ENCODE measurements at regions not wholly inside any gene's neighbourhood (a gene's known extent, or its start where the extent isn't known, plus 50 kb on each side); places are given as distances from the start of the nearest gene placed in this dataset.
A peak's percentile ranks its signal among the peaks of the same experiment; 100 is the strongest.

DNA sequence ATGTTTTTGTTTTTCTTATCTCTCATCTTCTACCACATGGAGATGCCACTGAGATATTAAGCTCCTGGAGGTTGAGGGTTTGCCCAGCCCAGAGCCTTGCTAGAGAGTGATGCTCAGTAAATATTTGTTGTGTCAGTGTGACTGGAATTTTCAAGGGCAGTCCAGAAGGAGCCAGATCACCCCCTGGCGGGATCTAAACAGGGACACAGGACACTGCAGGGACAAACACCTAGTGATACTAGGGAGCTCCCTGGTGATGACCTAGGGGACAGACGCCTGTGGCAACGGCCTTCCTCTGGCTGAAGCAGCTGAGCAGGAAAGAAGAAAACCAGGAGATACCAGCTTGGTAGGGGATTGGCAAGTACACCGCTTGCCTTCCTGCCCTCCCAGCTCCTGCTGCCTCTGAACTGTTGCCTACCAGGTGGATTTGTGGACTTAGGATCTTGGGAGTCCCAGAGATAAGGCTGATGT, 714.4 kb upstream of the TBX3 start:
- DNase-seq (ENCODE audit: low spot score) = peak; percentile 40
- Histone ChIP-seq H3K27me3 (ENCODE audit: control insufficient read depth in 4 of 4, insufficient read depth in 4 of 4, low read length in 3 of 4) (no peaks in the 10 kb centered on the region), H3K4me1 (ENCODE audit: control insufficient read depth in 4 of 4, insufficient read depth in 4 of 4, low read length in 3 of 4) (no peaks in the 10 kb centered on the region), H3K4me3 (ENCODE audit: low read depth in 1 of 3, low read length in 3 of 3) (no peak overlapping the region), H3K36me3 (ENCODE audit: control insufficient read depth in 4 of 4, insufficient read depth in 3 of 4, low read depth in 1 of 4, low read length in 3 of 4) (no peaks in the 10 kb centered on the region), H3K9ac (ENCODE audit: low read depth in 1 of 2, low read length in 2 of 2) (no peak overlapping the region), H3K9me3 (ENCODE audit: control insufficient read depth in 4 of 4, low read length in 3 of 4) (peaks cover 0 to 4% (median 1%) of the 10 kb centered on the region in 4 donors), H3K27ac (ENCODE audit: low read depth in 1 of 2, low read length in 2 of 2) (no peak overlapping the region)
- 47% methylated on average over 4 of the region's 4 CpGs for WGBS
- TF ChIP-seq RXRA (IDR thresholded peaks at IDR 0.05) (peak; percentile 33 to 65), FOXA2 (IDR thresholded peaks at IDR 0.05) (peak; percentile 33), HNF4A (conservative IDR thresholded peaks at IDR 0.05) (peak; percentile 22 to 38), YY1 (IDR thresholded peaks at IDR 0.05) (peak; percentile 28), RAD21 (IDR thresholded peaks at IDR 0.05) (peak; percentile 87 to 90)
- TF ChIP-seq, protein P1, sequence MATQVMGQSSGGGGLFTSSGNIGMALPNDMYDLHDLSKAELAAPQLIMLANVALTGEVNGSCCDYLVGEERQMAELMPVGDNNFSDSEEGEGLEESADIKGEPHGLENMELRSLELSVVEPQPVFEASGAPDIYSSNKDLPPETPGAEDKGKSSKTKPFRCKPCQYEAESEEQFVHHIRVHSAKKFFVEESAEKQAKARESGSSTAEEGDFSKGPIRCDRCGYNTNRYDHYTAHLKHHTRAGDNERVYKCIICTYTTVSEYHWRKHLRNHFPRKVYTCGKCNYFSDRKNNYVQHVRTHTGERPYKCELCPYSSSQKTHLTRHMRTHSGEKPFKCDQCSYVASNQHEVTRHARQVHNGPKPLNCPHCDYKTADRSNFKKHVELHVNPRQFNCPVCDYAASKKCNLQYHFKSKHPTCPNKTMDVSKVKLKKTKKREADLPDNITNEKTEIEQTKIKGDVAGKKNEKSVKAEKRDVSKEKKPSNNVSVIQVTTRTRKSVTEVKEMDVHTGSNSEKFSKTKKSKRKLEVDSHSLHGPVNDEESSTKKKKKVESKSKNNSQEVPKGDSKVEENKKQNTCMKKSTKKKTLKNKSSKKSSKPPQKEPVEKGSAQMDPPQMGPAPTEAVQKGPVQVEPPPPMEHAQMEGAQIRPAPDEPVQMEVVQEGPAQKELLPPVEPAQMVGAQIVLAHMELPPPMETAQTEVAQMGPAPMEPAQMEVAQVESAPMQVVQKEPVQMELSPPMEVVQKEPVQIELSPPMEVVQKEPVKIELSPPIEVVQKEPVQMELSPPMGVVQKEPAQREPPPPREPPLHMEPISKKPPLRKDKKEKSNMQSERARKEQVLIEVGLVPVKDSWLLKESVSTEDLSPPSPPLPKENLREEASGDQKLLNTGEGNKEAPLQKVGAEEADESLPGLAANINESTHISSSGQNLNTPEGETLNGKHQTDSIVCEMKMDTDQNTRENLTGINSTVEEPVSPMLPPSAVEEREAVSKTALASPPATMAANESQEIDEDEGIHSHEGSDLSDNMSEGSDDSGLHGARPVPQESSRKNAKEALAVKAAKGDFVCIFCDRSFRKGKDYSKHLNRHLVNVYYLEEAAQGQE (IDR thresholded peaks at IDR 0.05) = no peak
- TF ChIP-seq, protein P2, sequence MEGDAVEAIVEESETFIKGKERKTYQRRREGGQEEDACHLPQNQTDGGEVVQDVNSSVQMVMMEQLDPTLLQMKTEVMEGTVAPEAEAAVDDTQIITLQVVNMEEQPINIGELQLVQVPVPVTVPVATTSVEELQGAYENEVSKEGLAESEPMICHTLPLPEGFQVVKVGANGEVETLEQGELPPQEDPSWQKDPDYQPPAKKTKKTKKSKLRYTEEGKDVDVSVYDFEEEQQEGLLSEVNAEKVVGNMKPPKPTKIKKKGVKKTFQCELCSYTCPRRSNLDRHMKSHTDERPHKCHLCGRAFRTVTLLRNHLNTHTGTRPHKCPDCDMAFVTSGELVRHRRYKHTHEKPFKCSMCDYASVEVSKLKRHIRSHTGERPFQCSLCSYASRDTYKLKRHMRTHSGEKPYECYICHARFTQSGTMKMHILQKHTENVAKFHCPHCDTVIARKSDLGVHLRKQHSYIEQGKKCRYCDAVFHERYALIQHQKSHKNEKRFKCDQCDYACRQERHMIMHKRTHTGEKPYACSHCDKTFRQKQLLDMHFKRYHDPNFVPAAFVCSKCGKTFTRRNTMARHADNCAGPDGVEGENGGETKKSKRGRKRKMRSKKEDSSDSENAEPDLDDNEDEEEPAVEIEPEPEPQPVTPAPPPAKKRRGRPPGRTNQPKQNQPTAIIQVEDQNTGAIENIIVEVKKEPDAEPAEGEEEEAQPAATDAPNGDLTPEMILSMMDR (IDR thresholded peaks at IDR 0.05; ENCODE audit: low read depth, low read length, missing input control) = peak; percentile 60
- TF ChIP-seq, protein P3, sequence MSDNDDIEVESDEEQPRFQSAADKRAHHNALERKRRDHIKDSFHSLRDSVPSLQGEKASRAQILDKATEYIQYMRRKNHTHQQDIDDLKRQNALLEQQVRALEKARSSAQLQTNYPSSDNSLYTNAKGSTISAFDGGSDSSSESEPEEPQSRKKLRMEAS (IDR thresholded peaks at IDR 0.05) = no peak

DNA sequence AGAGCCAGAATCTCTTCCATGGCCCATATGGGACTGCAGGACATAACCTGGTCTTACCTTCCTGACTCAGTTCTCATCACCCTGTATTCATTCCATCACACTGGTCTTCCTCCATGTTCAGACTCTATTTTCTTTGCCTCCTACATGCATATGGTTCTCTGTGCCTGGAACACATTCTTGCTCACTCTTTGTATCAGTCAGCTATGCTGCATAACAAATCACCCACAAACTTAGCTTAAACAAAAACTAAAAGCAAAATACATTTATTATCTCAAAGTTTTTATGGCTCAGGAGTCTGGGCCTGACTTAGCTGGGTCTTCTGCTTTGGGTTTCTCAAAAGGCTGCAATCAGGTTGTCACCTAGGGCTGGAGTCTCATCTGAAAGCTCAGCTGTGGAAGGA, 712.6 kb upstream of the TBX3 start:
- TF ChIP-seq, protein P1 (IDR thresholded peaks at IDR 0.05) = no peak
- TF ChIP-seq NR2F2 (IDR thresholded peaks at IDR 0.05) (no peak), GABPA (IDR thresholded peaks at IDR 0.05 in 1 of 2, conservative IDR thresholded peaks at IDR 0.05 in 1 of 2) (no peak), EGR1 (IDR thresholded peaks at IDR 0.05; ENCODE audit: low read depth in 2 of 2) (no peak), FOXA2 (IDR thresholded peaks at IDR 0.05) (no peak), RXRA (IDR thresholded peaks at IDR 0.05) (no peak), HNF4A (conservative IDR thresholded peaks at IDR 0.05) (no peak), YY1 (IDR thresholded peaks at IDR 0.05) (no peak), FOXA1 (IDR thresholded peaks at IDR 0.05) (no peak), TAF1 (conservative IDR thresholded peaks at IDR 0.05) (no peak), JUND (IDR thresholded peaks at IDR 0.05) (no peak), RAD21 (IDR thresholded peaks at IDR 0.05) (no peak), SP1 (IDR thresholded peaks at IDR 0.05) (no peak), HNF4G (IDR thresholded peaks at IDR 0.05) (no peak)
- TF ChIP-seq, protein P4, sequence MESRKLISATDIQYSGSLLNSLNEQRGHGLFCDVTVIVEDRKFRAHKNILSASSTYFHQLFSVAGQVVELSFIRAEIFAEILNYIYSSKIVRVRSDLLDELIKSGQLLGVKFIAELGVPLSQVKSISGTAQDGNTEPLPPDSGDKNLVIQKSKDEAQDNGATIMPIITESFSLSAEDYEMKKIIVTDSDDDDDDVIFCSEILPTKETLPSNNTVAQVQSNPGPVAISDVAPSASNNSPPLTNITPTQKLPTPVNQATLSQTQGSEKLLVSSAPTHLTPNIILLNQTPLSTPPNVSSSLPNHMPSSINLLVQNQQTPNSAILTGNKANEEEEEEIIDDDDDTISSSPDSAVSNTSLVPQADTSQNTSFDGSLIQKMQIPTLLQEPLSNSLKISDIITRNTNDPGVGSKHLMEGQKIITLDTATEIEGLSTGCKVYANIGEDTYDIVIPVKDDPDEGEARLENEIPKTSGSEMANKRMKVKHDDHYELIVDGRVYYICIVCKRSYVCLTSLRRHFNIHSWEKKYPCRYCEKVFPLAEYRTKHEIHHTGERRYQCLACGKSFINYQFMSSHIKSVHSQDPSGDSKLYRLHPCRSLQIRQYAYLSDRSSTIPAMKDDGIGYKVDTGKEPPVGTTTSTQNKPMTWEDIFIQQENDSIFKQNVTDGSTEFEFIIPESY (IDR thresholded peaks at IDR 0.05) = no peak
- TF ChIP-seq, protein P3 (IDR thresholded peaks at IDR 0.05) = no peak
- TF ChIP-seq, protein P2 (IDR thresholded peaks at IDR 0.05; ENCODE audit: low read depth, low read length, missing input control) = no peak
- TF ChIP-seq, protein P5, sequence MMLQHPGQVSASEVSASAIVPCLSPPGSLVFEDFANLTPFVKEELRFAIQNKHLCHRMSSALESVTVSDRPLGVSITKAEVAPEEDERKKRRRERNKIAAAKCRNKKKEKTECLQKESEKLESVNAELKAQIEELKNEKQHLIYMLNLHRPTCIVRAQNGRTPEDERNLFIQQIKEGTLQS (IDR thresholded peaks at IDR 0.05) = no peak
- Histone ChIP-seq H3K4me3 (ENCODE audit: low read depth in 1 of 3, low read length in 3 of 3) (no peak overlapping the region), H3K27me3 (ENCODE audit: control insufficient read depth in 4 of 4, insufficient read depth in 4 of 4, low read length in 3 of 4) (no peaks in the 10 kb centered on the region), H3K4me1 (ENCODE audit: control insufficient read depth in 4 of 4, insufficient read depth in 4 of 4, low read length in 3 of 4) (no peaks in the 10 kb centered on the region), H3K27ac (ENCODE audit: low read depth in 1 of 2, low read length in 2 of 2) (no peak overlapping the region), H3K36me3 (ENCODE audit: control insufficient read depth in 4 of 4, insufficient read depth in 3 of 4, low read depth in 1 of 4, low read length in 3 of 4) (no peaks in the 10 kb centered on the region), H3K9ac (ENCODE audit: low read depth in 1 of 2, low read length in 2 of 2) (no peak overlapping the region), H3K9me3 (ENCODE audit: control insufficient read depth in 4 of 4, low read length in 3 of 4) (peaks cover 0 to 4% (median 1%) of the 10 kb centered on the region in 4 donors)
- no peak for DNase-seq (ENCODE audit: low spot score)

Measured in liver (tissue), 8 donors.